GM23338 (cell line): ENCODE measurements at regions not wholly inside any gene's neighbourhood (a gene's known extent, or its start where the extent isn't known, plus 50 kb on each side); places are given as distances from the start of the nearest gene placed in this dataset.

Experiments
- ATAC-seq: fragments of 200-7000 bp; cut with Tn5 transposase; 3 replicates; pipeline ENCODE4 v1.9.1; 2020
- DNase-seq: peaks from one replicate; pipeline ENCODE4 v3.0.0-alpha.2; 2015; ENCODE audit warnings: low spot score
- H2AFZ ChIP-seq: fragments of 200-600 bp; sonication (generic); 2 replicates; pipeline ENCODE4 v1.8.0; 2016; ENCODE audit warnings: antibody characterized with exemption, mild to moderate bottlenecking, moderate library complexity
- H3F3A ChIP-seq: fragments of 200-600 bp; sonication (generic); replicated peaks from 2 replicates; pipeline ENCODE4 v1.8.0; 2017; ENCODE audit warnings: antibody characterized with exemption, mixed run types, low read depth
- H3K27ac ChIP-seq: fragments of 200-600 bp; sonication (generic); 2 replicates; pipeline ENCODE4 v1.6.1; 2016; ENCODE audit warnings: low read depth
- H3K27me3 ChIP-seq: fragments of 200-600 bp; sonication (generic); 2 replicates; pipeline ENCODE4 v1.8.0; 2016; ENCODE audit warnings: mild to moderate bottlenecking, mixed run types, moderate library complexity; ENCODE audit not compliant: insufficient read depth
- H3K36me3 ChIP-seq: fragments of 200-600 bp; sonication (generic); 2 replicates; pipeline ENCODE4 v1.8.0; 2016; ENCODE audit warnings: mild to moderate bottlenecking; ENCODE audit not compliant: insufficient read depth
- H3K4me1 ChIP-seq: fragments of 200-600 bp; sonication (generic); 2 replicates; pipeline ENCODE4 v1.8.0; 2016; ENCODE audit warnings: mild to moderate bottlenecking, moderate library complexity; ENCODE audit not compliant: insufficient read depth
- H3K4me2 ChIP-seq: fragments of 200-600 bp; sonication (generic); 2 replicates; pipeline ENCODE4 v1.7.1; 2017; ENCODE audit warnings: mixed run types
- H3K4me3 ChIP-seq: fragments of 200-600 bp; sonication (generic); 2 replicates; pipeline ENCODE4 v1.6.1; 2016; ENCODE audit warnings: mixed run types
- H3K79me2 ChIP-seq: fragments of 200-600 bp; sonication (generic); replicated peaks from 2 replicates; pipeline ENCODE4 v1.8.0; 2017; ENCODE audit warnings: mild to moderate bottlenecking; ENCODE audit not compliant: insufficient read depth
- H3K9me2 ChIP-seq: fragments of 200-600 bp; sonication (generic); 2 replicates; pipeline ENCODE4 v1.8.0; 2017; ENCODE audit not compliant: insufficient read depth
- H4K20me1 ChIP-seq: fragments of 200-600 bp; sonication (generic); replicated peaks from 2 replicates; pipeline ENCODE4 v1.8.0; 2017; ENCODE audit warnings: mild to moderate bottlenecking; ENCODE audit not compliant: insufficient read depth
- H3K27ac Mint-ChIP-seq: 2 replicates; pipeline ENCODE4 v1.8.0; 2020; ENCODE audit warnings: inconsistent platforms, mild to moderate bottlenecking, moderate library complexity, mixed read lengths
- H3K27me3 Mint-ChIP-seq: 3 replicates; pipeline ENCODE4 v1.8.0; 2022; ENCODE audit warnings: low read depth, mild to moderate bottlenecking, moderate library complexity, mixed read lengths, inconsistent platforms; ENCODE audit not compliant: insufficient read depth, poor library complexity
- H3K36me3 Mint-ChIP-seq: 3 replicates; pipeline ENCODE4 v1.8.0; 2021; ENCODE audit warnings: low read depth, mild to moderate bottlenecking, inconsistent platforms, moderate library complexity, mixed read lengths
- H3K4me1 Mint-ChIP-seq: 3 replicates; pipeline ENCODE4 v1.8.0; 2020; ENCODE audit warnings: mild to moderate bottlenecking, inconsistent platforms, mixed read lengths
- H3K4me3 Mint-ChIP-seq: 3 replicates; pipeline ENCODE4 v1.8.0; 2021; ENCODE audit warnings: moderate library complexity, mild to moderate bottlenecking, inconsistent platforms, mixed read lengths
- H3K9me3 Mint-ChIP-seq: 3 replicates; pipeline ENCODE4 v1.8.0; 2020; ENCODE audit warnings: moderate library complexity, mild to moderate bottlenecking, inconsistent platforms, mixed read lengths
- CREB1 ChIP-seq: fragments of 250-450 bp; sonication (Bioruptor Pico); IDR thresholded peaks from 2 replicates; pipeline ENCODE4 v1.5.0; 2020; ENCODE audit warnings: low read depth, mild to moderate bottlenecking, moderate library complexity
- CTCF ChIP-seq, 2 experiments: fragments of 200-600 bp in 1 of 2; sonication (generic) in 1 of 2; conservative IDR thresholded peaks; 2 replicates each; pipeline versions ENCODE4 v1.5.1 to v1.6.1; 2016 to 2017; ENCODE audit warnings: antibody characterized with exemption in 2 of 2, low read depth in 2 of 2, mild to moderate bottlenecking in 2 of 2, moderate library complexity in 1 of 2
- EZH2 ChIP-seq: fragments of 200-600 bp; sonication (generic); IDR thresholded peaks from one replicate; pipeline ENCODE4 v1.8.0; 2017; ENCODE audit warnings: antibody characterized with exemption, mild to moderate bottlenecking, low read depth; ENCODE audit not compliant: unreplicated experiment
- EZH2phosphoT487 ChIP-seq: fragments of 200-600 bp; sonication (generic); IDR thresholded peaks from one replicate; pipeline ENCODE4 v1.8.1; 2018; ENCODE audit warnings: antibody characterized with exemption; ENCODE audit not compliant: unreplicated experiment
- JUNB ChIP-seq: IDR thresholded peaks from one replicate; pipeline ENCODE4 v1.6.1; 2016; ENCODE audit warnings: antibody characterized with exemption; ENCODE audit not compliant: unreplicated experiment
- NANOG ChIP-seq: IDR thresholded peaks from 2 replicates; pipeline ENCODE4 v1.6.1; 2016; ENCODE audit warnings: antibody characterized with exemption, borderline replicate concordance
- POLR2AphosphoS5 ChIP-seq: IDR thresholded peaks from 2 replicates; pipeline ENCODE4 v1.6.1; 2016; ENCODE audit warnings: antibody characterized with exemption, low read depth
- REST ChIP-seq: IDR thresholded peaks from one replicate; pipeline ENCODE4 v1.6.1; 2018; ENCODE audit warnings: antibody characterized with exemption; ENCODE audit not compliant: unreplicated experiment
- STAT1 ChIP-seq: IDR thresholded peaks from one replicate; pipeline ENCODE4 v1.6.1; 2016; ENCODE audit warnings: antibody characterized with exemption; ENCODE audit not compliant: unreplicated experiment
- ZNF114 ChIP-seq: fragments of 250-450 bp; sonication (Bioruptor Pico); IDR thresholded peaks from 2 replicates; pipeline ENCODE4 v1.5.0; 2020; ENCODE audit warnings: mild to moderate bottlenecking, moderate library complexity
- ZNF331 ChIP-seq: fragments of 250-450 bp; sonication (Bioruptor Pico); IDR thresholded peaks from 2 replicates; pipeline ENCODE4 v1.5.0; 2020; ENCODE audit warnings: low read depth, mild to moderate bottlenecking, moderate library complexity
- ZNF462 ChIP-seq: fragments of 250-450 bp; sonication (Bioruptor Pico); IDR thresholded peaks from 2 replicates; pipeline ENCODE4 v1.5.0; 2020; ENCODE audit warnings: mild to moderate bottlenecking, moderate library complexity
- TF ChIP-seq, protein P1 (sequence below): IDR thresholded peaks from 2 replicates; pipeline ENCODE4 v1.6.1; 2016; ENCODE audit warnings: antibody characterized with exemption

DNA sequence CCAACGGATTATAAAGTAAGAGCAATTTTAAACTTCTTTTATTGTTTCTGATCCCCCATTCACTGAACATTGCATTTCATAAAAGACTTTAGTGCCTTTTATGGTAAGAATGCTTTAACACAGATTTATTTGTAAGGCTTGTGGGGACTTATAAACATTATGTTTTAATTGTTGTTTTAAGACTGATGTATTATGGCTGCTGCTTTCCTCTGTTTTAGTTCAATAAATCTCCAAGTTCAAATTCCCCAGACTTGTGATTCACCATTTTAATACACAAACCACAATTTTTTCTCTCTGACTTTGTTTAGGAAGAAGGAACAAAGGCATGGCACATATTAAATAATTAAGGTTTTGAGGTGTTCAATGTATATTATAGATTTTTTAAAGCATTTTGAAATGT, 753.3 kb downstream of the SLC6A15 start (continued):
- no peak for TF ChIP-seq REST
- no peak for TF ChIP-seq JUNB
- no peak for TF ChIP-seq CTCF (conservative IDR thresholded peaks at IDR 0.05; ENCODE audit: low read depth in 2 of 2)
- TF ChIP-seq STAT1, result no peak
- no peak for TF ChIP-seq ZNF331 (CRISPR knock-in tag)
- no peak for TF ChIP-seq POLR2AphosphoS5
- no peak for TF ChIP-seq EZH2

GRCh38 chr12:84157170-84157569, 755.4 kb downstream of the SLC6A15 start:
- H3K4me2 ChIP-seq, result no peak overlapping the region
- no peaks in the 10 kb centered on the region for H3F3A ChIP-seq
- H3K36me3 Mint-ChIP-seq, result no peaks in the 10 kb centered on the region
- H2AFZ ChIP-seq, result no peak overlapping the region
- H3K4me3 Mint-ChIP-seq, result no peak overlapping the region
- no peak overlapping the region for H3K27ac Mint-ChIP-seq
- no peaks in the 10 kb centered on the region for H3K36me3 ChIP-seq
- H3K9me2 ChIP-seq, result no peaks in the 10 kb centered on the region
- no peaks in the 10 kb centered on the region for H3K4me1 Mint-ChIP-seq
- H3K27ac ChIP-seq, result no peak overlapping the region
- DNase-seq, result no peak
- no peaks in the 10 kb centered on the region for H3K27me3 ChIP-seq
- no peak for ATAC-seq
- no peaks in the 10 kb centered on the region for H3K79me2 ChIP-seq
- H3K27me3 Mint-ChIP-seq, result no peaks in the 10 kb centered on the region
- no peaks in the 10 kb centered on the region for H4K20me1 ChIP-seq
- no peak overlapping the region for H3K4me3 ChIP-seq
- no peaks in the 10 kb centered on the region for H3K4me1 ChIP-seq
- peaks cover 9% of the 10 kb centered on the region; the same call in 2 of the 3 replicates for H3K9me3 Mint-ChIP-seq
- TF ChIP-seq EZH2phosphoT487 (no peak), CREB1 (CRISPR knock-in tag) (no peak), STAT1 (no peak), ZNF462 (CRISPR knock-in tag) (no peak), ZNF114 (CRISPR knock-in tag) (no peak), NANOG (no peak), POLR2AphosphoS5 (no peak), JUNB (no peak)
- TF ChIP-seq, protein P1, sequence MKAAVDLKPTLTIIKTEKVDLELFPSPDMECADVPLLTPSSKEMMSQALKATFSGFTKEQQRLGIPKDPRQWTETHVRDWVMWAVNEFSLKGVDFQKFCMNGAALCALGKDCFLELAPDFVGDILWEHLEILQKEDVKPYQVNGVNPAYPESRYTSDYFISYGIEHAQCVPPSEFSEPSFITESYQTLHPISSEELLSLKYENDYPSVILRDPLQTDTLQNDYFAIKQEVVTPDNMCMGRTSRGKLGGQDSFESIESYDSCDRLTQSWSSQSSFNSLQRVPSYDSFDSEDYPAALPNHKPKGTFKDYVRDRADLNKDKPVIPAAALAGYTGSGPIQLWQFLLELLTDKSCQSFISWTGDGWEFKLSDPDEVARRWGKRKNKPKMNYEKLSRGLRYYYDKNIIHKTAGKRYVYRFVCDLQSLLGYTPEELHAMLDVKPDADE, result no peak
